GM21528 (cell line): ENCODE measurements at regions not wholly inside any gene's neighbourhood (a gene's known extent, or its start where the extent isn't known, plus 50 kb on each side); places are given as distances from the start of the nearest gene placed in this dataset.

Experiments
- ATAC-seq: cut with Tn5 transposase; IDR thresholded peaks from one replicate; pipeline ENCODE4 v1.9.1; 2021; ENCODE audit warnings: mild to moderate bottlenecking, moderate library complexity; ENCODE audit not compliant: unreplicated experiment, low FRiP score

GRCh38 chr4:12889054-12889453, 595.1 kb downstream of the RAB28 start:
- no peak for ATAC-seq

DNA sequence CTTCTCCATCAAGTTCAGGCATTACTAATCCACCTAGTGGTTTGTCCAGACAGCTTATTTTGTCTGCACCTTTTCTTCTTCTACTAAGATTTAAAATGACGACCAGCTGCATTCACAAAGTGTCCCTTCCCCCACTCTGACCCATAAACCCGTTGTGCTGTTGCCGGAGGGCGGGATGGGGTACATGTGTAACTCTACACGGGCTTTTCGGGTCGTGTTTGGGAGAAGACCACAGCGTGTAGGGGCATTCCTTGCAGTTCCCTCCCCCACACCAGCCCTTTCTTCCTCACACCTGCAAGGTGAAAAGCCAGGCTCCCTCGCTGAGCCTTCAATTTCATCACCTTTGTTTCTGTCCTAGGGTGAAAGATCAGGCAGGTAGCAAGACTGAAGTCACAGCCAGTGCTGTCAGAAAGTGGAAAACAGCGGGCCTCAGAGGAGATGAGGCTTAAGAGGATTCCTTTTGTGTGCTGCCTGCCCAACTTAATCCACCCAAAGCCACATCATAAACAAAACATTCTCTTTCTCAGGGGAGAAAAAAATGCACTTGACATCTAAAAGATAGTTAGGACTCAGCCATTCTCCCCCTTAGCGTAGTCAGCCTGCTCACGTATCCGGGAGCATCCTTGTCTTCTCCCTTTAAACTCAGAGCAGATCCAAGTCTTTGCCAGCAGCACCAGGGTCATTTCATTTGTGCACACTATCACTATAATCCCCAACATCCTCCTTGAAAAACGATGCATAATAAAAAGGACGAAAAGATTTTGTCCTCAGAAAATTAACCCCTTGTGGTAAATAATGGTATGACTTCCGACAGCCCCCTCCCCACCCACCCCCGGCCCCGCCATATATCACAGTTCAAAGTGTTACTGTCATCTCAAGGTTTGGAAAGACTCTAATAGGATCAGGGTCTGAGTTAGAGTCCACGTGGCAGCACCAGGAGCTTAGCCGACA, 599.0 kb downstream of the RAB28 start:
- no peak for ATAC-seq

DNA sequence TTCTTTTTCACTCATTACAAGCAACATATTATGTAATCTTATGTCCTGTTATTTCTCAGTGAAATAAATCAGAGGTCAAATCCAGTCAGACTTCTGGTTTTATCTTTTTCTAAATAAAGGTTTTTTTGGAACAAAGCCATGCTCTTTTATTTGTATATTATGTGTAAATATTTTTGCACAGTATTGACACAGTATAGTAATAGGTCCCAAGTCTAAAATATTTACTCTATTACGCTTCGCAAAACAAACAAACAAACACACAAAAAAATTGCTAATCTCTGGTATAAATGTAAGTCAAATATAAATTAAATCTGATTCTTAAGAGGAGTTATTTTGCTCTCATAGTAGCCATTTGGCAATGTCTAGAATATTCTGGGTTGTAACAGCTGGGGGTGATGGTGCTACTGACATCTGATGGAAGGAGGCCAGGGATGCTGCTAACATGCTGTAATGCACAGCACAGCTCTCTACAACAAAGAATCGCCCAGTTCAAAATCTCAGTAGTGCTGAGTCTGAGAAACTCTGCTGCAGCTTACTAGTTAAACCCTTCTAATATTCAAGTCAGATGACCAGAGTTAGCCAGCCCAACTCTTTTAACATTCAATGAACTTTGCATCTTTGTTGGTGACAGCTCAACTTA, 602.1 kb downstream of the RAB28 start:
- no peak for ATAC-seq

GRCh38 chr4:12880844-12881243, 603.3 kb downstream of the RAB28 start:
- no peak for ATAC-seq

- ATAC-seq, result no peak
Observed at GRCh38 chr4:12879496-12879895, 604.6 kb downstream of the RAB28 start.

DNA sequence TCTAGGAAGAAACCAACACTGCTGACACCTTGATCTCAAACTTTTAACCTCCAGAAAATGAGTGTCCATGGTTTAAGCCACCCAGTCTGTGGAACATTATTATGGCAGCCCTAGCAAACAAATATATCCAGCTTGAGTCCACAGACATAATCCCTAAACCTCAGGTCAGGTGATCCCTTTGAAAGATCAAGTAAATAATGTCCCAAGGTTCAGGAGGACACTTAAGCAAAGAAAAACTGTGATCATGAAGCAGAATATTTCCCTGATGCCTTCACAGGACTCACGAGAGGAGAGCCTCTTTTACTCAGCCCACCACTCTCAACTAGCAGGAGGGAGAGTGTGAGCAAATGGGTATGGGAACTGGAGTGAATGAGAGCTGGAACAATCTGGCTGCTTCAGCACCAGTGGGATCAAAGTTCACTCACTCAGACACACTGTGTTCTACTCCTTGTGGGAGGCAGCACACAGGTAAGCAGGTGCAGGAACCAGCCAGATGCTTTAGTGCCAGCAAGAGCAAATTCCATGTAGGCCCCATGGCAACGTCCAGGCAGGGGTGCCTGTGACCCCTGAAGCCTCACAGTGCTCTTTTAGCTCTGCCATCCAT, 608.4 kb downstream of the RAB28 start:
- no peak for ATAC-seq

DNA sequence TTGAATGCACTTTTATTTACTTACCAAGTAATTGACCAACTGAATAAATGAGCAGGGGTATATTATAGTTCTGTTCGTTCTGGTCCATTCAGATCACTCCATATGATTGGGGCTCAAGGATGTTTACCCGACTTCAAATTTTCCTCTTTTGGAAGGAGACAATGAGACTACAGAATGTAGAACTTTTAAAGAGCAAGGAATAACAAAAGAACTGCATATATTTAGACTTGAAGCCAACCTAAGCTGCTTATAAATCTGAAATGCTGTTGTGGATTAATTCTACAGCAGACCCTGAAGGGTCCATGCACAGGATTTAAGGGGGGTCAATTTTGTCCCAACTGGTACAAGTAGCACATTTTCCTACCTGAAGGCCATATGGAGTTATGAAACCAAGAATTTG, 610.8 kb downstream of the RAB28 start:
- ATAC-seq, result no peak

GRCh38 chr4:12861422-12861821, 622.7 kb downstream of the RAB28 start:
- ATAC-seq, result no peak

- ATAC-seq, result no peak
Observed at GRCh38 chr4:12852338-12853307, 631.5 kb downstream of the RAB28 start.

GRCh38 chr4:12846368-12846767, 637.8 kb downstream of the RAB28 start:
- no peak for ATAC-seq

- ATAC-seq, result no peak
Observed at GRCh38 chr4:12844141-12844540, 640.0 kb downstream of the RAB28 start.

- no peak for ATAC-seq
Observed at GRCh38 chr4:12827966-12828365, 656.2 kb downstream of the RAB28 start.

DNA sequence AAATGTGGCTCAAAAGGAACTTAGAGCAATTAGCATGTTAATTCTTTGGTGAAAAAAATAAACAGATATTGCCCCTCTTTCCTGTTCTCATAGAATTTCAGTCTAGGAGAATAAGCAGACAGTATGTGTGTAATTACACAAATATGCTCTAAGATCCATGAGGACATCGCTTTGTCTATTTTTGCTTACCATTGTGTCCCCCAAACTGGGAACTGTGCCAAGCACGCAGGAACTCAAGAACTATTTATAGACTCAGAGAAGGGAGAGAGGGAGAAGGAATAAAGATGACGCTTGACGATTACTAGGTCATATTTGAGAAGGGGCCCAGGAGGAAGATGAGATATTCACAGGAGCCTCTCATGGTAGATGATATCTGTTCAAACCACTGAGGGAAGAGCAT, 692.6 kb downstream of the RAB28 start:
- ATAC-seq, result no peak

DNA sequence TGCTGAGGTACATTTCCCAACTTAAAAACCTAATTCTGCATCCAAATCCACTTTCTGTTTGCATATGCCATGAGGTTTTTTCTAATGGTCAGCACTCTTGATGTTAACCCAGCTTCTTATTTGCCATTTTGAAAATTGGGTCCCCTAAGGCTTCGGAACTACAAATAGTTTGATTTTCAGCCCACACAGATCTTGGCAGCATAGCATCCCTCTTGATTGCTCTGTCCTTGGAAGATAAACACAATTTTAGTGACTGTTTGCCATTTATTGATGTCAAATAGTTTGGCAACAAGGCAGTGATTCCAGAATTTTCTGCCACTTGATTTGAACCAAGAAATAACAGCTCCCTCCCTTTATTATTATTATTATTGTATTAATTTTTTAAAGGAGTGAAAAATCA, 696.9 kb downstream of the RAB28 start:
- ATAC-seq, result no peak

DNA sequence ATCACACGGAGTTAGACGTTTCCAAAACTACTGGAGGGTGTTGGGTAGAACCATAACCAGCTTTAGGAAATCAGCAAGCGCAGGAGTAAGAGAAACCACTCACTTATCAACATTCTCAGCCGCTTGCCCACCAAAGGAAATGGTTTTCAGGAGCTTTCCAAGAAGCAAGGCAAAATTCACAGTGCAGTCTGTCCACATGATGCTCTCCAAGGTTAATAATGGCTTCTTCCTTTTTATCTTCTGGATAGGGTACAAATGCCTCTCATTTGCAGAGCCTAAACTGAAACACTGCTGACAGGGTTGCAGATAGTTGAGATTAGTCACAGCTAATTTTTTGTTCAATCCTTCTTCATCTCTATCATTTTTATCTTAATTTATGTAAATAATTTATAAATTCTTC, 705.4 kb downstream of the RAB28 start:
- ATAC-seq, result no peak

GRCh38 chr4:12778191-12778590, 705.9 kb downstream of the RAB28 start:
- ATAC-seq, result no peak

- ATAC-seq, result no peak
Observed at GRCh38 chr4:12770351-12770750, 713.8 kb downstream of the RAB28 start.

- ATAC-seq, result no peak
Observed at GRCh38 chr4:12761694-12762093, 722.4 kb downstream of the RAB28 start.

DNA sequence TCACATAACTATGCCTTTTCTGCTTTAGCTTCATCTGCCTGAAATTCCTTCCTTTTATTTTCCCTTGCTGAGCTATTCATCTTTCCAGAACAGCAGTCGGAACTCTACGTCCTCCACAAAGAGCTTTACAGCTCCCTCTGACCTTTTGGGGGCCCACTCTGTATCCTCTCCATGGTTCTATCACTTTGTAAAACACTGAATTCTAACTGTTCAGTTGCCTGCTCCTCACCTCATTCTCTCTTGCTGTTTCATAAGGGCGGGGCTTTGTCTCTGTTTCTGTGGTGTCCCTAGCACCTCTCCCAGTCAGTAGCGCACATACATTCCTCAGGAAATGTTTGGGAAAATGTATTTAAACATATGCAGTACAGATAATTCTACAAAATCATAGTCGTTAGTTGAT, 737.0 kb downstream of the RAB28 start:
- ATAC-seq, result no peak

- ATAC-seq, result no peak
Observed at GRCh38 chr4:12746221-12746620, 737.9 kb downstream of the RAB28 start.
